KMS-11 (cell line): ENCODE measurements at regions not wholly inside any gene's neighbourhood (a gene's known extent, or its start where the extent isn't known, plus 50 kb on each side); places are given as distances from the start of the nearest gene placed in this dataset.

ENCODE experiments used
- H2AFZ ChIP-seq: fragments of 200-600 bp; sonication (generic); 2 replicates; pipeline ENCODE4 v1.6.1; 2016; ENCODE audit warnings: antibody characterized with exemption, mixed run types, low read depth
- H3K27ac ChIP-seq: fragments of 200-600 bp; sonication (generic); 2 replicates; pipeline ENCODE4 v1.6.1; 2016; ENCODE audit warnings: mild to moderate bottlenecking, mixed run types
- H3K27me3 ChIP-seq: fragments of 200-600 bp; sonication (generic); 2 replicates; pipeline ENCODE4 v1.6.1; 2017; ENCODE audit warnings: mild to moderate bottlenecking, low read depth, mixed run types, moderate library complexity; ENCODE audit not compliant: insufficient read depth
- H3K36me3 ChIP-seq: fragments of 200-600 bp; sonication (generic); 2 replicates; pipeline ENCODE4 v1.6.1; 2017; ENCODE audit warnings: mild to moderate bottlenecking, mixed run types; ENCODE audit not compliant: insufficient read depth
- H3K4me1 ChIP-seq: fragments of 200-600 bp; sonication (generic); 2 replicates; pipeline ENCODE4 v1.6.1; 2016; ENCODE audit warnings: mild to moderate bottlenecking, low read depth, mixed run types; ENCODE audit not compliant: poor library complexity, severe bottlenecking
- H3K4me2 ChIP-seq: fragments of 200-600 bp; sonication (generic); 2 replicates; pipeline ENCODE4 v1.7.0; 2016; ENCODE audit warnings: mild to moderate bottlenecking, mixed run types
- H3K4me3 ChIP-seq: fragments of 200-600 bp; sonication (generic); IDR thresholded peaks from 2 replicates; pipeline ENCODE4 v1.6.1; 2017; ENCODE audit warnings: low read depth, low read length, mixed read lengths; ENCODE audit not compliant: insufficient read depth
- H3K79me2 ChIP-seq: fragments of 200-600 bp; sonication (generic); 2 replicates; pipeline ENCODE4 v1.6.1; 2016; ENCODE audit warnings: low read depth, mixed run types; ENCODE audit not compliant: insufficient read depth
- H3K9ac ChIP-seq: fragments of 200-600 bp; sonication (generic); 2 replicates; pipeline ENCODE4 v1.6.1; 2016; ENCODE audit warnings: mild to moderate bottlenecking, mixed run types
- H4K20me1 ChIP-seq: fragments of 200-600 bp; sonication (generic); 2 replicates; pipeline ENCODE4 v1.6.1; 2016; ENCODE audit warnings: mild to moderate bottlenecking, mixed run types; ENCODE audit not compliant: insufficient read depth
- CTCF ChIP-seq: fragments of 200-600 bp; sonication (generic); conservative IDR thresholded peaks from 2 replicates; pipeline ENCODE4 v1.6.1; 2017; ENCODE audit warnings: low read depth, mild to moderate bottlenecking, antibody characterized with exemption, low read length, moderate library complexity, mixed read lengths

DNA sequence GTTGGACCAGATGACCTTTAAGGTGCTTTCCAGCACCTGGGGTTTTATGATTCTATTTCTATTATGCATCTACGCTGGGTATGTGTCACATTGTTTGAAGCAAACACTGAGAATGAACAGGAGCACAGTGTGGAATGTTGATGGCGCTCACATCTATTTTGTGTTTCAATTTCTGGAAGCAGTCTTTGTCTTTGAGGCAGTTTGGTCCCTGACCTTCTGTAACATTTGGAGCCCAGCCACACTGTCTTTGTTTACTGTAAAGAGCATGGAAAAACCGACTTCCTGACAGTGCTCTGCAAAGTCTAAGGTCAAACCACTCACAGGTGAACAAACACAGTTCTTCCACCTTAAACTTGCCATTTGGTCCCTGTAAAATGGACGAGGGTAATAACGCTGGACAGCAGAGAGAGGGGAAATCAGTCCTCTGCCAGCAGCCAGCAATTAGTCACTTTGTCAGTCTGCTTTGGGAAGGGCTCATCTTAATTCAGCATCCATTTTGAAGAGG is 155.5 kb downstream of the PRL start:
- TF ChIP-seq CTCF: no peak
- Histone ChIP-seq H3K36me3 (no peaks in the 10 kb centered on the region), H3K4me3 (no peak overlapping the region), H3K9ac (no peak overlapping the region), H3K27me3 (no peaks in the 10 kb centered on the region), H3K79me2 (no peaks in the 10 kb centered on the region), H2AFZ (no peak overlapping the region), H3K27ac (no peak overlapping the region), H3K4me1 (no peaks in the 10 kb centered on the region), H3K4me2 (no peak overlapping the region), H4K20me1 (no peaks in the 10 kb centered on the region)

- no peak overlapping the region for H3K27ac ChIP-seq
- H4K20me1 ChIP-seq: no peaks in the 10 kb centered on the region
- no peak overlapping the region for H3K9ac ChIP-seq
- no peaks in the 10 kb centered on the region for H3K36me3 ChIP-seq
- H3K79me2 ChIP-seq: no peaks in the 10 kb centered on the region
- no peak overlapping the region for H3K4me2 ChIP-seq
- no peak overlapping the region for H2AFZ ChIP-seq
- H3K27me3 ChIP-seq: no peaks in the 10 kb centered on the region
- TF ChIP-seq CTCF: no peak
- no peak overlapping the region for H3K4me3 ChIP-seq
- no peaks in the 10 kb centered on the region for H3K4me1 ChIP-seq
These were observed 154.0 kb downstream of the PRL start for GRCh38 chr6:22142856-22143255.

DNA sequence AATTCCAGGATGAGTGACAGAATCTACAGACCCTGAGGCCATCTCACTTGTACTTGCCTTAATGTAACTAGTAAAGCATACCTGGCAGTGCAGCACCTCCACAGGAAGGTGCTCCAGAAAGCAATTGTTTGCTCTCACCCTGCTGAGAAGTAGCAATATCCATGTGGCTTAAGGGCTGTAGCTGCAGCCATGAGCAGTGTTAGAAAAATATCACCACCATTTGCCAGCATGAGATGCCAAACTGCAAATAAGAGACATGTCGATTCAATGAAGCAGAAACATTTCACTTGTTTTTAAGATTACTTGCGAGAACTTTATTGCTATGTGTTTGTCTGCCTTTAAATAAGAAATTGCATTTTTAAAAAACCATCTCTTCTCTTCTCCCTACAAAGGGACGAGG is 151.5 kb downstream of the PRL start:
- H3K36me3 ChIP-seq: no peaks in the 10 kb centered on the region
- TF ChIP-seq CTCF: no peak
- H4K20me1 ChIP-seq: no peaks in the 10 kb centered on the region
- no peaks in the 10 kb centered on the region for H3K79me2 ChIP-seq
- no peak overlapping the region for H3K4me3 ChIP-seq
- no peaks in the 10 kb centered on the region for H3K4me1 ChIP-seq
- H3K9ac ChIP-seq: no peak overlapping the region
- no peaks in the 10 kb centered on the region for H3K27me3 ChIP-seq
- no peak overlapping the region for H3K27ac ChIP-seq
- H3K4me2 ChIP-seq: no peak overlapping the region
- no peak overlapping the region for H2AFZ ChIP-seq

- no peak overlapping the region for H2AFZ ChIP-seq
- H3K27ac ChIP-seq: no peak overlapping the region
- H3K79me2 ChIP-seq: no peaks in the 10 kb centered on the region
- TF ChIP-seq CTCF: no peak
- no peaks in the 10 kb centered on the region for H3K36me3 ChIP-seq
- H3K27me3 ChIP-seq: no peaks in the 10 kb centered on the region
- H3K4me3 ChIP-seq: no peak overlapping the region
- no peaks in the 10 kb centered on the region for H3K4me1 ChIP-seq
- H3K9ac ChIP-seq: no peak overlapping the region
- H3K4me2 ChIP-seq: no peak overlapping the region
- H4K20me1 ChIP-seq: no peaks in the 10 kb centered on the region
These were observed 150.8 kb downstream of the PRL start for GRCh38 chr6:22145823-22146677.
